Smooth muscle cell (in vitro differentiated cells): ENCODE measurements at regions not wholly inside any gene's neighbourhood (a gene's known extent, or its start where the extent isn't known, plus 50 kb on each side); places are given as distances from the start of the nearest gene placed in this dataset.

Source experiments
- DNase-seq: peaks from one replicate; lab custom pipeline; 2025; ENCODE audit not compliant: unreplicated experiment; lab: John Stamatoyannopoulos, UW
- H2AFZ ChIP-seq: fragments of 200-600 bp; sonication (generic); 2 replicates; pipeline ENCODE4 v1.6.0; 2016; ENCODE audit warnings: antibody characterized with exemption, low read depth, mild to moderate bottlenecking
- H3F3A ChIP-seq: fragments of 200-600 bp; sonication (generic); 2 replicates; pipeline ENCODE4 v1.6.0; 2017; ENCODE audit warnings: antibody characterized with exemption, low read depth
- H3K27ac ChIP-seq: fragments of 200-600 bp; sonication (generic); 2 replicates; pipeline ENCODE4 v1.5.1; 2016; ENCODE audit warnings: low read depth, mild to moderate bottlenecking
- H3K27me3 ChIP-seq: fragments of 200-600 bp; sonication (generic); 2 replicates; pipeline ENCODE4 v1.6.1; 2016; ENCODE audit warnings: low read depth, mild to moderate bottlenecking
- H3K36me3 ChIP-seq: fragments of 200-600 bp; sonication (generic); 2 replicates; pipeline ENCODE4 v1.5.1; 2016; ENCODE audit warnings: low read depth
- H3K4me1 ChIP-seq: fragments of 200-600 bp; sonication (generic); 2 replicates; pipeline ENCODE4 v1.5.1; 2016; ENCODE audit warnings: low read depth
- H3K4me2 ChIP-seq: fragments of 200-600 bp; sonication (generic); 2 replicates; pipeline ENCODE4 v1.6.0; 2016; ENCODE audit warnings: mild to moderate bottlenecking
- H3K4me3 ChIP-seq: fragments of 200-600 bp; sonication (generic); 2 replicates; pipeline ENCODE4 v1.5.1; 2016; ENCODE audit warnings: mild to moderate bottlenecking
- H3K79me2 ChIP-seq: fragments of 200-600 bp; sonication (generic); 2 replicates; pipeline ENCODE4 v1.6.0; 2016; ENCODE audit warnings: low read depth, mild to moderate bottlenecking
- H3K9ac ChIP-seq: fragments of 200-600 bp; sonication (generic); 2 replicates; pipeline ENCODE4 v1.6.0; 2016; ENCODE audit warnings: low read depth
- H3K9me3 ChIP-seq: fragments of 200-600 bp; sonication (generic); replicated peaks from 2 replicates; pipeline ENCODE4 v1.5.1; 2016; ENCODE audit warnings: low read depth
- H4K20me1 ChIP-seq: fragments of 200-600 bp; sonication (generic); 2 replicates; pipeline ENCODE4 v1.6.0; 2016; ENCODE audit warnings: low read depth
- WGBS: methylation state at CpG from one replicate; pipeline ENCODE4 v1.1.7; 2016; ENCODE audit warnings: low lambda C conversion rate; 5-methylcytosine and 5-hydroxymethylcytosine counted together
- TF ChIP-seq, protein P1 (sequence below): fragments of 200-600 bp; sonication (generic); IDR thresholded peaks from 2 replicates; pipeline ENCODE4 v1.5.1; 2017; ENCODE audit warnings: borderline replicate concordance, mild to moderate bottlenecking, antibody characterized with exemption; ENCODE audit not compliant: insufficient read depth, poor library complexity, severe bottlenecking

DNA sequence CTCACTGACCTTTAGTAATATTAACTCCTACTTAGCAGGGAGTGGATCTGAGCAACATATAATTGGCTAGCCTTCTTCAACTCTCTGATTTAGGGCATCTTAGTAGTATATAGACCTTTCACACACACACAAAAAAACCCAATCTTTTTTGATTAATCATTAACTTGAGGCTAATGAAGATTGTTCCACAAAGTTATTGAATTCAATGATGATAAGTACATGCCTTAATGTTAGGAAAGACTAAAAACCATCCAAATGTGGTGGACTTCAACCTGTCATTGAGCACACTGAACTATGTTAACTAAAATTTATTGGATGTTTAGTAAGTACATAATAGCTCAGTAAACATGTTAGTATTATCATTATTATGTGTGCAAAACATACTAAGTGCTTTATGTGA is 179.4 kb upstream of the SLC25A13 start:
- Histone ChIP-seq H3K9me3 (no peaks in the 10 kb centered on the region), H3K4me2 (no peak overlapping the region), H3K27ac (no peak overlapping the region), H3K27me3 (no peaks in the 10 kb centered on the region), H2AFZ (no peak overlapping the region), H3K4me3 (no peak overlapping the region), H3F3A (no peaks in the 10 kb centered on the region), H4K20me1 (no peaks in the 10 kb centered on the region), H3K4me1 (no peaks in the 10 kb centered on the region), H3K79me2 (no peaks in the 10 kb centered on the region), H3K36me3 (no peaks in the 10 kb centered on the region), H3K9ac (no peak overlapping the region)
- no peak for DNase-seq
- TF ChIP-seq, protein P1, sequence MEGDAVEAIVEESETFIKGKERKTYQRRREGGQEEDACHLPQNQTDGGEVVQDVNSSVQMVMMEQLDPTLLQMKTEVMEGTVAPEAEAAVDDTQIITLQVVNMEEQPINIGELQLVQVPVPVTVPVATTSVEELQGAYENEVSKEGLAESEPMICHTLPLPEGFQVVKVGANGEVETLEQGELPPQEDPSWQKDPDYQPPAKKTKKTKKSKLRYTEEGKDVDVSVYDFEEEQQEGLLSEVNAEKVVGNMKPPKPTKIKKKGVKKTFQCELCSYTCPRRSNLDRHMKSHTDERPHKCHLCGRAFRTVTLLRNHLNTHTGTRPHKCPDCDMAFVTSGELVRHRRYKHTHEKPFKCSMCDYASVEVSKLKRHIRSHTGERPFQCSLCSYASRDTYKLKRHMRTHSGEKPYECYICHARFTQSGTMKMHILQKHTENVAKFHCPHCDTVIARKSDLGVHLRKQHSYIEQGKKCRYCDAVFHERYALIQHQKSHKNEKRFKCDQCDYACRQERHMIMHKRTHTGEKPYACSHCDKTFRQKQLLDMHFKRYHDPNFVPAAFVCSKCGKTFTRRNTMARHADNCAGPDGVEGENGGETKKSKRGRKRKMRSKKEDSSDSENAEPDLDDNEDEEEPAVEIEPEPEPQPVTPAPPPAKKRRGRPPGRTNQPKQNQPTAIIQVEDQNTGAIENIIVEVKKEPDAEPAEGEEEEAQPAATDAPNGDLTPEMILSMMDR = no peak

DNA sequence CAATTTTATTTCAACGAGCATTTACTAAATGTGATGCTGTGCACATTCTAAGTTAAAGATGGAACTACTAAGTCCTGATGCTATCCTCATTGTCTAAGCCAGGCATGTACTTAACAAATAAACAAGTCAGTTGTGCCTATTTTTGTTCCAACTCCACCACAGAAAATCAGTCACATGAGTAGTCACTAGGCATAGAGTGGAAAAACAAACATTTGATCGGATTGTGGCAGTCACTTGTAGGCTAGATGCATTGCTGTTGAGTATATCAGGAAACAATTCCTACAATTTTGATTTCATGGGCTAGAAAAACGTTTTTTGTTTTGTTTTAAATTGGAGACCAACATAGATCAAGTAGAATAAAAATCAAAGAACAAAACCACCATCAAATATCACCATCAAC is 177.6 kb upstream of the SLC25A13 start:
- no peaks in the 10 kb centered on the region for H4K20me1 ChIP-seq
- H3K27me3 ChIP-seq = peaks cover 5% of the 10 kb centered on the region
- H3K36me3 ChIP-seq = no peaks in the 10 kb centered on the region
- H3F3A ChIP-seq = no peaks in the 10 kb centered on the region
- no peaks in the 10 kb centered on the region for H3K9me3 ChIP-seq
- no peak overlapping the region for H2AFZ ChIP-seq
- DNase-seq = no peak
- no peaks in the 10 kb centered on the region for H3K4me1 ChIP-seq
- H3K79me2 ChIP-seq = no peaks in the 10 kb centered on the region
- H3K4me3 ChIP-seq = no peak overlapping the region
- TF ChIP-seq, protein P1 = no peak
- 58% methylated on average over 3 of the region's 3 CpGs for WGBS
- H3K27ac ChIP-seq = no peak overlapping the region
- H3K4me2 ChIP-seq = no peak overlapping the region
- no peak overlapping the region for H3K9ac ChIP-seq

DNA sequence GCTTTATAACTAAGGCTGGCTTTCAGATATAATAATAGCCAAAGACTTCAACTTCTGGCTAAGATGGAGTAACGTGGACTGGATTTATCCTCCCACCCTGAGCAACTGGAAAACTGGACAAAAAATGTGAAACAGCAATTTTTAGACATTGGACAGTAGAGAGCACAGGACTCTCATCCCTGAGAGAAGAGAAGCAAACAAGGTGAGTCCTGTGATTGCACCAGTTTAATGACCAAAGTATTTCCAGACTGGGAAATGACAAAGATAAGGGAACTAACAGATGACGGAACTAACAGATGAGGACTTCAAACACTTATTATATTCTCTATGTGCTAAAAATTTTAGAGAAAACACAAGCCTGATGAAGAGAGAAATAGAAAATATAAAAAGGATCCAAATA is 175.7 kb upstream of the SLC25A13 start:
- DNase-seq = no peak
- Histone ChIP-seq H3K79me2 (no peaks in the 10 kb centered on the region), H3K27me3 (peaks cover 5% of the 10 kb centered on the region), H4K20me1 (no peaks in the 10 kb centered on the region), H3F3A (no peaks in the 10 kb centered on the region), H3K9ac (no peak overlapping the region), H3K4me2 (no peak overlapping the region), H3K27ac (no peak overlapping the region), H3K36me3 (no peaks in the 10 kb centered on the region), H3K4me1 (no peaks in the 10 kb centered on the region), H3K4me3 (no peak overlapping the region), H2AFZ (no peak overlapping the region), H3K9me3 (no peaks in the 10 kb centered on the region)
- 78% methylated on average over 2 of the region's 2 CpGs for WGBS
- TF ChIP-seq, protein P1 = no peak

DNA sequence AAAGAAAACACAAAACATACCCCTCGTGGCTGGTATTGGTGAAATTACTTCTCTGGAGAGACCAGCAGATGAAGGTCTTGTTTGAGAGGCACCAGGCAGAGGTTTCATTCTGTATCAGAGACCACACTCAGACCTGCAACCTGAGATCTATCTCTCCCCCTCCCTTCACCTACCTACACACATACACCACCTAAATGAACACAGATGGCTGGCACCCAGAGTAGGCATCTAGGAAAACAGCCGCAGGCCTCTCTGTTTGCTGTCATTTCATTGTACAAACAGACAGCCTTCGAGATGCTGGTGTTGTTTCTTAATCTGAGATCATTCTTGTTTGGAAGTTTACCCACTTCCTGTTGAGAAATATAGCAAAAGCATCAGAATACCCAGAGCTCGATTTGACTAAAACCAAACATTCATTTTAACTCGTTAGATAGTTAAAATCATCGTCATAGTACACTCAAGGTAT is 173.9 kb upstream of the SLC25A13 start:
- Histone ChIP-seq H3K9ac (no peak overlapping the region), H2AFZ (no peak overlapping the region), H3K27me3 (peaks cover 15% of the 10 kb centered on the region), H3F3A (no peaks in the 10 kb centered on the region), H3K79me2 (no peaks in the 10 kb centered on the region), H3K4me1 (no peaks in the 10 kb centered on the region), H3K4me3 (no peak overlapping the region), H4K20me1 (no peaks in the 10 kb centered on the region), H3K36me3 (no peaks in the 10 kb centered on the region), H3K27ac (no peak overlapping the region), H3K4me2 (no peak overlapping the region), H3K9me3 (no peaks in the 10 kb centered on the region)
- 89% methylated on average over 6 of the region's 6 CpGs for WGBS
- DNase-seq = no peak
- TF ChIP-seq, protein P1 = no peak
